HepG2 (cell line): ENCODE measurements at regions not wholly inside any gene's neighbourhood (a gene's known extent, or its start where the extent isn't known, plus 50 kb on each side); places are given as distances from the start of the nearest gene placed in this dataset.

ENCODE experiments used
- ATAC-seq: fragments of 200-7000 bp; cut with Tn5 transposase; 3 replicates; pipeline ENCODE4 v1.9.1; 2020; ENCODE audit warnings: mild to moderate bottlenecking, moderate library complexity
- BruUV-seq: library from RNA; stranded (reverse); fragments of 400-500 nt; replicated peaks from 2 replicates; lab custom pipeline; 2021; lab: Mats Ljungman, UMichigan
- CTCF ChIA-PET: fragments of 300-600 bp; formaldehyde crosslinking; extraction: SDS; loops from one replicate; lab custom pipeline; 2021; ENCODE audit warnings: low total read pairs, inconsistent platforms, low intra/inter-chr PET ratio; lab: Yijun Ruan, JAX
- POLR2A ChIA-PET: fragments of 350-600 bp; sonication (Branson Sonifier 250); formaldehyde crosslinking; loops from one replicate; lab custom pipeline; 2020; ENCODE audit warnings: antibody characterized with exemption, inconsistent platforms; lab: Yijun Ruan, JAX
- DNase-seq: peaks from one replicate; pipeline ENCODE4 v3.0.0-alpha.2; 2015; ENCODE audit warnings: low spot score
- FAIRE-seq: peaks from 3 replicates; lab custom pipeline; 2011; peaks lifted over from hg19 to GRCh38; lab: Jason Lieb, UNC
- H2AFZ ChIP-seq: one replicate; pipeline ENCODE4 v1.6.1; 2011; ENCODE audit warnings: low read length, inconsistent platforms
- H3K27ac ChIP-seq: fragments of 300-600 bp; 3 replicates; pipeline ENCODE4 v1.8.0; 2011; ENCODE audit warnings: mixed run types, mild to moderate bottlenecking, mixed read lengths, low read length, inconsistent platforms; ENCODE audit not compliant: insufficient read depth; ENCODE audit errors: extremely low read length
- H3K27me3 ChIP-seq, 2 experiments: fragments of 200-600 bp in 1 of 2; 2 replicates in 1 of 2; 3 replicates in 1 of 2; pipeline versions ENCODE4 v1.6.0 to v1.8.0; 2011; ENCODE audit warnings: low read length in 2 of 2, mild to moderate bottlenecking in 2 of 2, moderate library complexity in 2 of 2, inconsistent platforms in 1 of 2; ENCODE audit not compliant: insufficient read depth in 2 of 2, control insufficient read depth in 1 of 2
- H3K36me3 ChIP-seq, 2 experiments: fragments of 200-600 bp in 1 of 2; replicated peaks in 1 of 2; 2 replicates in 1 of 2; 3 replicates in 1 of 2; pipeline versions ENCODE4 v1.5.1 to v1.8.0; 2011; ENCODE audit warnings: low read length in 2 of 2, inconsistent platforms in 1 of 2; ENCODE audit not compliant: insufficient read depth in 2 of 2, control insufficient read depth in 1 of 2
- H3K4me1 ChIP-seq: 2 replicates; pipeline ENCODE4 v1.5.1; 2012; ENCODE audit warnings: low read length, inconsistent platforms; ENCODE audit not compliant: insufficient read depth
- H3K4me2 ChIP-seq: 2 replicates; pipeline ENCODE4 v1.6.0; 2011; ENCODE audit warnings: low read depth, low read length, inconsistent platforms
- H3K4me3 ChIP-seq, 3 experiments: fragments of 200-600 bp in 1 of 3; sonication (generic), shearing (Covaris generic) in 1 of 3; replicated peaks in 1 of 3; 2 replicates each; pipeline ENCODE4 v1.5.1; 2011 to 2016; ENCODE audit warnings: low read length in 3 of 3, inconsistent platforms in 2 of 3, low read depth in 2 of 3, mild to moderate bottlenecking in 2 of 3, control low read depth in 1 of 3, mixed read lengths in 1 of 3; ENCODE audit not compliant: insufficient read depth in 1 of 3
- H3K79me2 ChIP-seq: one replicate; pipeline ENCODE4 v1.6.1; 2011; ENCODE audit warnings: low read length, inconsistent platforms; ENCODE audit not compliant: insufficient read depth
- H3K9ac ChIP-seq: 2 replicates; pipeline ENCODE4 v1.6.0; 2011; ENCODE audit warnings: mild to moderate bottlenecking, low read depth, low read length, inconsistent platforms; ENCODE audit not compliant: insufficient read depth
- H3K9me3 ChIP-seq: 2 replicates; pipeline ENCODE4 v1.5.1; 2012; ENCODE audit warnings: mild to moderate bottlenecking, low read length
- H4K20me1 ChIP-seq: 2 replicates; pipeline ENCODE4 v1.6.0; 2011; ENCODE audit warnings: inconsistent platforms, mild to moderate bottlenecking, low read length, moderate library complexity; ENCODE audit not compliant: insufficient read depth
- HOMEZ ChIP-seq: IDR thresholded peaks from 2 replicates; pipeline ENCODE4 v1.6.1; 2016; ENCODE audit warnings: low read depth
- KAT2B ChIP-seq: fragments of 150-350 bp; IDR thresholded peaks from 2 replicates; pipeline ENCODE4 v1.6.1; 2014; ENCODE audit warnings: low read depth, low read length, borderline replicate concordance
- ZNF33B ChIP-seq: sonication (generic); formaldehyde crosslinking; IDR thresholded peaks from 2 replicates; pipeline ENCODE4 v1.5.1; 2020; ENCODE audit warnings: mild to moderate bottlenecking, missing genetic modification reagents
- ZNF609 ChIP-seq: sonication (generic); formaldehyde crosslinking; IDR thresholded peaks from 2 replicates; pipeline ENCODE4 v1.4.0; 2020; ENCODE audit warnings: mild to moderate bottlenecking, missing genetic modification reagents, borderline replicate concordance
- WGBS: methylation state at CpG from one replicate; pipeline ENCODE4 v1.1.6; 2017; ENCODE audit warnings: low lambda C conversion rate; 5-methylcytosine and 5-hydroxymethylcytosine counted together
- in situ Hi-C: cut with HindIII; loops from 2 replicates; pipeline ENCODE4 v1.10.0; 2017; ENCODE audit warnings: low pct_unique_long_range_greater_than_20kb; ENCODE audit not compliant: extremely low pct_ligation_motif_present
- intact Hi-C: fragments of 100-400 bp; cut with micrococcal nuclease; formaldehyde crosslinking; loops from one replicate; pipeline ENCODE4 v1.10.0; 2022; ENCODE audit not compliant: unreplicated experiment

GRCh38 chr12:107826276-107826675 lies 51.8 kb downstream of the ASCL4 start:
- Histone ChIP-seq H3K9ac (no peak overlapping the region), H3K79me2 (no peaks in the 10 kb centered on the region), H3K27me3 (0 out of 5 replicates have a peak, but pooled peaks cover 0 to 5% of the 10 kb centered on the region in 2 experiments), H3K27ac (no peak overlapping the region), H3K4me1 (no peaks in the 10 kb centered on the region), H2AFZ (no peak overlapping the region), H3K9me3 (peaks cover 21% of the 10 kb centered on the region), H4K20me1 (no peaks in the 10 kb centered on the region), H3K36me3 (no peaks in the 10 kb centered on the region), H3K4me2 (no peak overlapping the region), H3K4me3 (no peak overlapping the region)
- TF ChIP-seq ZNF33B = no peak
- TF ChIP-seq KAT2B = no peak
- TF ChIP-seq ZNF609 (CRISPR knock-in tag) = no peak
- no peak for TF ChIP-seq HOMEZ (CRISPR knock-in tag)
- BruUV-seq = no TSS peak
- DNase-seq (no peak), FAIRE-seq (no peak), ATAC-seq (no peak)
- in situ Hi-C loops = no loop called here
- intact Hi-C loops = no loop called here
- ChIA-PET POLR2A (no interaction called here), CTCF (no interaction called here)
- 48% methylated on average over 9 of the region's 9 CpGs for WGBS
